Kidney (tissue), 13 donors: ENCODE measurements at regions not wholly inside any gene's neighbourhood (a gene's known extent, or its start where the extent isn't known, plus 50 kb on each side); places are given as distances from the start of the nearest gene placed in this dataset.

Source experiments
- DNase-seq, 5 donors: peaks; one replicate each; pipeline ENCODE4 v3.0.0-alpha.2; 2013 to 2020
- FAIRE-seq: peaks from 2 replicates; lab custom pipeline; 2012; peaks lifted over from hg19 to GRCh38; lab: Jason Lieb, UNC
- H3K27ac ChIP-seq, 2 donors: one replicate each; pipeline ENCODE4 v1.7.0; 2013; ENCODE audit warnings: low read depth in 2 of 2, low read length in 2 of 2, inconsistent platforms in 1 of 2
- H3K27me3 ChIP-seq: one replicate; pipeline ENCODE4 v1.7.1; 2013; ENCODE audit warnings: low read length, inconsistent platforms; ENCODE audit not compliant: control insufficient read depth, insufficient read depth
- H3K36me3 ChIP-seq, 3 donors: one replicate each; pipeline versions ENCODE4 v1.7.0 to v1.7.1; 2013; ENCODE audit warnings: low read length in 3 of 3, control low read depth in 1 of 3, inconsistent platforms in 1 of 3; ENCODE audit not compliant: insufficient read depth in 3 of 3, control insufficient read depth in 2 of 3
- H3K4me1 ChIP-seq, 3 donors: one replicate each; pipeline versions ENCODE4 v1.7.0 to v1.7.1; 2013; ENCODE audit warnings: low read length in 3 of 3, inconsistent platforms in 1 of 3, low read depth in 1 of 3; ENCODE audit not compliant: control insufficient read depth in 2 of 3, insufficient read depth in 2 of 3
- H3K4me3 ChIP-seq, 3 donors: one replicate each; pipeline versions ENCODE4 v1.7.0 to v1.8.1; 2013; ENCODE audit warnings: low read length in 3 of 3, control low read depth in 1 of 3, inconsistent platforms in 1 of 3
- H3K9ac ChIP-seq, 3 donors: one replicate each; pipeline versions ENCODE4 v1.7.0 to v1.7.1; 2013; ENCODE audit warnings: low read length in 3 of 3, control low read depth in 1 of 3, inconsistent platforms in 1 of 3
- H3K9me3 ChIP-seq, 3 donors: one replicate each; pipeline versions ENCODE4 v1.7.0 to v1.7.1; 2013; ENCODE audit warnings: low read length in 3 of 3, control low read depth in 1 of 3, inconsistent platforms in 1 of 3; ENCODE audit not compliant: control insufficient read depth in 2 of 3, insufficient read depth in 1 of 3
- intact Hi-C: fragments of 100-400 bp; cut with DNase I; formaldehyde crosslinking; loops from one replicate; pipeline ENCODE4 v1.11.1; 2022
- TF ChIP-seq, protein P1 (sequence below): IDR thresholded peaks from 3 replicates; pipeline ENCODE4 v1.5.1; 2012; ENCODE audit warnings: mild to moderate bottlenecking, moderate library complexity, borderline replicate concordance; ENCODE audit not compliant: insufficient read depth; ENCODE audit errors: extremely low read depth
- donor health status: control.
- donor health status: control.
- donor health status: control.
- donor health status: control.
- donor health status: control.
- donor health status: DM: yes; HTN: yes; CAD: no.
- donor health status: Normal renal cell carcinoma (clear cell type).

DNA sequence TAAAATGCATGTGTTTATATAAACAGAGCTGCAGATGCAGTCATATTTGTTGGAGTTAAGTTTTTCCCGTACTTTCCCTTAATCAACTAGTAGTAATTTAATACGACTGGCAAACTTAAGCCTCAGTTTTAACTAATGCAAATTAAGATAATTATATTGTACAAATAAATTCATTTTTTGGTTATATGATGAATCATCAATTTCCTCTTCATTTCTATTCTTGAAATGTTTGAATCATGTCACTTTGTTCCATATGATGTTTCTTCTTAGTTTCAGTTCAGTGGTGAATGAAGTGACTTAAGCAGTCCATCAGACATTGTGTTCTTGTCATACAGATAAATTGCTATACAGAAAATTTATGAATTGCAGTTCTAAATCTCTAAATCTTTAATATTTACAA lies 1361.2 kb upstream of the EPHA6 start:
- Histone ChIP-seq H3K36me3 (no peaks in the 10 kb centered on the region), H3K9ac (no peak overlapping the region), H3K27me3 (no peaks in the 10 kb centered on the region), H3K9me3 (no peaks in the 10 kb centered on the region), H3K4me3 (no peak overlapping the region), H3K27ac (no peak overlapping the region), H3K4me1 (no peaks in the 10 kb centered on the region)
- FAIRE-seq (peak; percentile 6), DNase-seq (no peak)
- intact Hi-C loops, result no loop called here
- TF ChIP-seq, protein P1, sequence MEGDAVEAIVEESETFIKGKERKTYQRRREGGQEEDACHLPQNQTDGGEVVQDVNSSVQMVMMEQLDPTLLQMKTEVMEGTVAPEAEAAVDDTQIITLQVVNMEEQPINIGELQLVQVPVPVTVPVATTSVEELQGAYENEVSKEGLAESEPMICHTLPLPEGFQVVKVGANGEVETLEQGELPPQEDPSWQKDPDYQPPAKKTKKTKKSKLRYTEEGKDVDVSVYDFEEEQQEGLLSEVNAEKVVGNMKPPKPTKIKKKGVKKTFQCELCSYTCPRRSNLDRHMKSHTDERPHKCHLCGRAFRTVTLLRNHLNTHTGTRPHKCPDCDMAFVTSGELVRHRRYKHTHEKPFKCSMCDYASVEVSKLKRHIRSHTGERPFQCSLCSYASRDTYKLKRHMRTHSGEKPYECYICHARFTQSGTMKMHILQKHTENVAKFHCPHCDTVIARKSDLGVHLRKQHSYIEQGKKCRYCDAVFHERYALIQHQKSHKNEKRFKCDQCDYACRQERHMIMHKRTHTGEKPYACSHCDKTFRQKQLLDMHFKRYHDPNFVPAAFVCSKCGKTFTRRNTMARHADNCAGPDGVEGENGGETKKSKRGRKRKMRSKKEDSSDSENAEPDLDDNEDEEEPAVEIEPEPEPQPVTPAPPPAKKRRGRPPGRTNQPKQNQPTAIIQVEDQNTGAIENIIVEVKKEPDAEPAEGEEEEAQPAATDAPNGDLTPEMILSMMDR, result no peak

DNA sequence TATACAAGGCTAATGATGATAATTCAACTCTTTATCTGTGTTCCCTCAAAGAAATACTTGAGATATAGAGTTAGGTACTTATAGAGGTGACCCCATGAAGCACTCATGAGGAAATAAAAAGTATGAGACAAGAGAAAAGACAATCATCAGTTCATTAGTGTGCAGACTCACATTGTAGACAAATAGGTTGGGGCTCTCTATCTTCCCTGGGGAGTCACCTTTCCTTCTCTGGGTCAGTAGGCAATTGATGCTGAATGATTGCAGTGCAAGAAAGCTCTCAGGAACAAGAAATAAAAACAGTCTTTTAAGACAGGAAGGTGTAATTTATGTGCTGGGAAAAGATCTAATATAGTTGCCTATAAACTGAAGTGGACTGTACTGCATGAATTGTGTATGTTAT lies 1357.6 kb upstream of the EPHA6 start:
- Histone ChIP-seq H3K27me3 (no peaks in the 10 kb centered on the region), H3K9ac (no peak overlapping the region), H3K4me1 (no peaks in the 10 kb centered on the region), H3K27ac (no peak overlapping the region), H3K4me3 (no peak overlapping the region), H3K9me3 (no peaks in the 10 kb centered on the region), H3K36me3 (no peaks in the 10 kb centered on the region)
- intact Hi-C loops, result no loop called here
- DNase-seq (no peak), FAIRE-seq (no peak)
- TF ChIP-seq, protein P1, result no peak

DNA sequence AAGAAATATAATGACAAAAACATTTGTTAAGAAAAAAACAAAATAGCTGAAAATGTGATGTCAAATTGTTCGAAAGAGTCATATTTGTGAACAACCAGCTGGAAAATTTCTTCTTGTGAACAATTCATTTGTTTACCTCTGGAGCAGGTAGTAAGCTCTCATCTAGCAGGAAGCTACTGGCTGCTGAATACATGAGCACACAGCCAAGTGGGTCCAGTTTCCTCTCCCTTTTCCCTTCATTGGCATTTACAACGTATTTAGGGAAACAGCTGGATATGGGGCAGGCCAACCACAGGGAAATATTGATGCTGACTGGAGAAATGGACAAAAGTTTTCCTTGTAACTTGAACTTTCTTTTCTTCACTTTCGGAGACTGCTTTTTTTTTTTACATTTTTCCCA lies 1354.7 kb upstream of the EPHA6 start:
- Histone ChIP-seq H3K9ac (no peak overlapping the region), H3K4me1 (no peaks in the 10 kb centered on the region), H3K27me3 (no peaks in the 10 kb centered on the region), H3K4me3 (no peak overlapping the region), H3K27ac (no peak overlapping the region), H3K36me3 (no peaks in the 10 kb centered on the region), H3K9me3 (no peaks in the 10 kb centered on the region)
- FAIRE-seq (no peak), DNase-seq (no peak)
- intact Hi-C loops, result no loop called here
- TF ChIP-seq, protein P1, result no peak

DNA sequence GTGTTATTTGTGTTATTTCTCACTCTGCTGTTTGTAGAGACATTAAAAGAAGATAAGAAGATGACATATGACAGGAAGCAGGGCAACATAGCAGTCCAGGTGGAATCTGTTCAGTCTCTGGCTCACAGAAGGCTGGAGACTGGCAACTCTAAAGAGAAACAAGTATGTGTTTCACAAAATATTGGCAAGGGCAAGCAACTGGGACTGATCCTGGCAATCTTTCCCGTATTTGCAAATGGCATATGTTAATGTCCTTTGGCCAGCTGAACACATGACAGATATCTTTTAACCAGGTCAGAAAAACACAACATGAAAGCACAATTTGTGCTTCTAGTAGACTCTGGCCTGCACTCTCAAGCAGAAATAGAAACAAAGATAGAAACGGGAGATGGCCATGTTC lies 1354.1 kb upstream of the EPHA6 start:
- TF ChIP-seq, protein P1, result no peak
- H3K4me3 ChIP-seq, result no peak overlapping the region
- FAIRE-seq, result no peak
- no peaks in the 10 kb centered on the region for H3K9me3 ChIP-seq
- H3K9ac ChIP-seq, result no peak overlapping the region
- no peaks in the 10 kb centered on the region for H3K27me3 ChIP-seq
- H3K36me3 ChIP-seq, result no peaks in the 10 kb centered on the region
- no peaks in the 10 kb centered on the region for H3K4me1 ChIP-seq
- intact Hi-C loops, result no loop called here
- H3K27ac ChIP-seq, result no peak overlapping the region
- no peak for DNase-seq
